HL-60 (cell line): ENCODE measurements at regions not wholly inside any gene's neighbourhood (a gene's known extent, or its start where the extent isn't known, plus 50 kb on each side); places are given as distances from the start of the nearest gene placed in this dataset.

Source experiments
- DNase-seq, 2 experiments: peaks; one replicate each; pipeline ENCODE4 v3.0.0-alpha.2; 2010 to 2020; ENCODE audit warnings: low read depth in 1 of 2, low spot score in 1 of 2
- H3K27ac ChIP-seq: fragments of 250-450 bp; sonication (Bioruptor Pico); replicated peaks from 2 replicates; pipeline ENCODE4 v1.5.1; 2020; ENCODE audit warnings: mild to moderate bottlenecking, moderate library complexity
- H3K27me3 ChIP-seq: fragments of 250-450 bp; sonication (Bioruptor Pico); 2 replicates; pipeline ENCODE4 v1.5.1; 2021; ENCODE audit warnings: mild to moderate bottlenecking, moderate library complexity; ENCODE audit not compliant: insufficient read depth, poor library complexity, severe bottlenecking
- H3K4me3 ChIP-seq: replicated peaks from 2 replicates; pipeline ENCODE4 v1.5.1; 2011; ENCODE audit warnings: mild to moderate bottlenecking, control low read depth, low read length; ENCODE audit not compliant: insufficient read depth
- CTCF ChIP-seq: IDR thresholded peaks from one replicate; pipeline ENCODE4 v1.5.1; 2011; ENCODE audit warnings: low read length, control low read depth, inconsistent platforms; ENCODE audit not compliant: insufficient read depth
- GABPA ChIP-seq: IDR thresholded peaks from 2 replicates; pipeline ENCODE4 v1.6.1; 2012; ENCODE audit warnings: low read depth
- POLR2AphosphoS5 ChIP-seq: IDR thresholded peaks from 2 replicates; pipeline ENCODE4 v1.6.1; 2012; ENCODE audit warnings: low read depth
- REST ChIP-seq: IDR thresholded peaks from 2 replicates; pipeline ENCODE4 v1.6.1; 2012; ENCODE audit warnings: low read depth; ENCODE audit not compliant: insufficient replicate concordance
- SPI1 ChIP-seq: IDR thresholded peaks from 2 replicates; pipeline ENCODE4 v1.6.1; 2012; ENCODE audit warnings: low read depth, mild to moderate bottlenecking, borderline replicate concordance

- Histone ChIP-seq H3K27ac (no peak overlapping the region), H3K4me3 (no peak overlapping the region), H3K27me3 (no peaks in the 10 kb centered on the region)
- no peak for DNase-seq
- TF ChIP-seq GABPA: no peak
- no peak for TF ChIP-seq CTCF
These were observed 104.0 kb upstream of the DSCAM start for GRCh38 chr21:40950970-40951369.

- H3K27ac ChIP-seq: no peak overlapping the region
- DNase-seq: no peak
- H3K27me3 ChIP-seq: no peaks in the 10 kb centered on the region
- no peak overlapping the region for H3K4me3 ChIP-seq
- no peak for TF ChIP-seq SPI1
- no peak for TF ChIP-seq POLR2AphosphoS5
- TF ChIP-seq CTCF: no peak
- TF ChIP-seq REST: no peak
- no peak for TF ChIP-seq GABPA
These were observed 105.8 kb upstream of the DSCAM start for GRCh38 chr21:40952551-40953323.

- TF ChIP-seq REST: no peak
- TF ChIP-seq GABPA: no peak
- TF ChIP-seq CTCF: no peak
- no peak for TF ChIP-seq SPI1
- no peak for TF ChIP-seq POLR2AphosphoS5
- no peak for DNase-seq
- H3K27ac ChIP-seq: no peak overlapping the region
- no peaks in the 10 kb centered on the region for H3K27me3 ChIP-seq
- no peak overlapping the region for H3K4me3 ChIP-seq
These were observed 117.7 kb upstream of the DSCAM start for GRCh38 chr21:40964691-40965090.

- H3K27me3 ChIP-seq: no peaks in the 10 kb centered on the region
- TF ChIP-seq REST (no peak), GABPA (no peak), CTCF (no peak), SPI1 (no peak), POLR2AphosphoS5 (no peak)
- no peak overlapping the region for H3K4me3 ChIP-seq
- DNase-seq: no peak
- H3K27ac ChIP-seq: no peak overlapping the region
These were observed 120.8 kb upstream of the DSCAM start for GRCh38 chr21:40967771-40968170.
